G401 (cell line): ENCODE measurements at regions not wholly inside any gene's neighbourhood (a gene's known extent, or its start where the extent isn't known, plus 50 kb on each side); places are given as distances from the start of the nearest gene placed in this dataset.
"Not testable (repeated sequence)": the region's sequence is repeated elsewhere in the genome, so short reads cannot be mapped to it uniquely, and the experiment has no call there.

Experiments used
- DNase-seq: peaks from one replicate; pipeline ENCODE4 v3.0.0-alpha.2; 2015; ENCODE audit warnings: low spot score
- in situ Hi-C: cut with HindIII; loops from 2 replicates; pipeline ENCODE4 v1.10.0; 2016; ENCODE audit warnings: low sequenced_read_pairs, mixed read lengths

DNA sequence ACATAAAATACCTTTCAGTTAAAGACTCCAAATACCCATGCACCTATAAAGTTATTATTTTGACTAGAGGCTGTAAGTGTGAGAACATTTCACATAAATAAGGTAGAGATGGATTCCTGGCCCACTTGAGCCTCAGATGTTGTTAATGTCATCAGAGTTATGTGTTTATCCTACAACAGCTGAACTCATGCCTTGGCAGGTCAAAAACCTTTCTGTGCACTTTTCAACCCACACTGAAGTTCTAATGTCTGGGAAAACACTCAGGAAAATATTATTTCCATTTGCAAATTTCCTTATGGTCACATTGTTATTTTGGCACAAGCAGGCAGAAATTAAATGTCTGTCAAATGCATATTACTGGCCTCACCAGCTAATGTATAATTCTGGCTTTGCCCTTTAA, 209.2 kb downstream of the LNPK start:
- in situ Hi-C loops = no loop called here

DNA sequence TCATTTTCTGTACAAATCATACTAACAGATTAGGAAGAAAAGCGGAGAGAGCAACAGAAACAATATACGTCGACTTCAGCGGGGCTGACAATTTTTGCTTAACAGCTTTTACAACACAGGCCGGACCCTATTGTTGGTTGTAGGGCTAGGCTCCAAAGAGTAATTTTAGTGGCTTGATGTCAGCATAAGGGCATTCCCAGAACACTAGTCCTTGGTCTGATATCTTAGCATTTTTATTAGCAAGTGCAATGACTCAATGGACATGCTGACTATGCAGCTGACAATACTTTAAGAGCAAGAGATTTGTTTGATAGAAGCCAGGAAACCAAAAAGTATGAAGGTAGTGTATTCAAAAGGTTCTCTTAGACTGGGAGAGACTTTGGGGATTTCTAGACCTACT, 209.9 kb downstream of the LNPK start:
- no peak for DNase-seq
- in situ Hi-C loops = no loop called here

More for the DNA sequence above, 209.2 kb downstream of the LNPK start:
- no peak for DNase-seq

DNA sequence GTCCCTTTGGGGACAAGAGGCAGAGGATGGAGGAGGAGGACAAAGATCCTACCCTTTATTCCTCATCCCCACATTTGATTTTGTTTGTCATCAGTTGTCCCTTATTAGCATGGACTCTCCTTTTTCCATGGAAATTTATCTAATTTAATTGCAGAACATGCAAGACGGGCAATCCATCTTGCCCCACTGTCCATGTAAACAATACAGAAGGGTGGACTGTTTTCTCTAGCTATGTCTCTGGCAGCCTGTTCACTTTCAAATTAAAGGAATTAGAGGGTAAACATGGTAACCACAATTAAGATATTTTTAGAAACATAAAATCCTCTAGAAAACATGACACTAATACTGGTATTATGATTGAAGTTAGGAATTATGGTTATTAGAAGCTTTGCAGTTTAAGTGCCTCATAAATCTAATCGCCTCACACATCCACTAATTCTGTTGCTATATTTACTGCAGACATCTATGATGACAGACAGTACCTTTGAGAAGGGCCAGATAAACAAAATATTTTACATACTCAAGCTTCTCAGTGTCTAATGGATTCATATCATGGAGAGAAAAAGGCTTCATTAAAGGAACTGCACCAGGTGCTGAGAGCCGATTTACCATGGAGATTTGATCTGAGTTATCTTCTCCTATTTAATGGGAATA, 215.5 kb downstream of the LNPK start:
- DNase-seq = no peak

DNA sequence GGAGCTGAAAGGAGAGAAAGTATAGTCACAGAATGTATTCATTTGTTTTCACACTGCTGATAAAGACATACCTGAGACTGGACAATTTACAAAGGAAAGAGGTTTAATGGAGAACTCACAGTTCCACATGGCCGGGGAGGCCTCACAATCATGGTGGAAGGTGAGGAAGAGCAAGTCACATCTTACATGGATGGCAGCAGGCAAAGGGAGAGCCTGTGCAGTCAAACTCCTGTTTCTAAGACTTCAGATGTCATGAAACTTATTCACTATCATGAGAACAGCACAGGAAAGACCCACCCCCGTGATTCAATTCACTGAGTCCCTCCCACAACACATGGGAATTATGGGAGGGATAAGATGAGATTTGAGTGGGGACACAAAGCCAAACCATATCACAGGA, 224.7 kb downstream of the LNPK start:
- in situ Hi-C loops = not testable (repeated sequence)

More for the DNA sequence above, 215.5 kb downstream of the LNPK start:
- in situ Hi-C loops = no loop called here

DNA sequence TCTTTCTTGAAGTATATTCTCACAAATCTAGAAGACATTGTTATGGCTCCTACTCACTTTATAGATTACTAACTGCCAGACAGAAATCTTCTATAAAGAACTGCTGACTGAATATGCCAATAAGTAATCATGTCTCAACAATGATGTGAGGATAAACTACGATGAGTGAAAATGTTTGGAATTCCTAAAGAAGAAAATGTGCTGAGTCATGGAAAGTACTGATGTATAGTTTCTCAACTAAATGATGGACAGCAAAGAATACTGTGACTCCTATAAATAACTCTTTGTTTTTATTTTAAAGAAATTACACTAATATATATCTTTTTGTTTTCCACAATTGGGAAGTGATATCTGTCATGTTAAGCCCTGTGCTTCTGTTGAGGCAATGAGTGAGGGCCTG, 232.9 kb downstream of the LNPK start:
- in situ Hi-C loops = no loop called here
- no peak for DNase-seq

More for the DNA sequence above, 224.7 kb downstream of the LNPK start:
- not testable (repeated sequence) for DNase-seq

GRCh38 chr2:175766880-175767279, 235.2 kb downstream of the LNPK start:
- in situ Hi-C loops = no loop called here
- no peak for DNase-seq

- no peak for DNase-seq
- in situ Hi-C loops = no loop called here
Observed at GRCh38 chr2:175755656-175756386, 246.2 kb downstream of the LNPK start.

- no peak for DNase-seq
Observed at GRCh38 chr2:175755169-175755568, 246.9 kb downstream of the LNPK start.

GRCh38 chr2:175750195-175750594, 251.9 kb downstream of the LNPK start:
- DNase-seq = no peak
- in situ Hi-C loops = no loop called here

More at GRCh38 chr2:175755169-175755568, 246.9 kb downstream of the LNPK start:
- in situ Hi-C loops = no loop called here

DNA sequence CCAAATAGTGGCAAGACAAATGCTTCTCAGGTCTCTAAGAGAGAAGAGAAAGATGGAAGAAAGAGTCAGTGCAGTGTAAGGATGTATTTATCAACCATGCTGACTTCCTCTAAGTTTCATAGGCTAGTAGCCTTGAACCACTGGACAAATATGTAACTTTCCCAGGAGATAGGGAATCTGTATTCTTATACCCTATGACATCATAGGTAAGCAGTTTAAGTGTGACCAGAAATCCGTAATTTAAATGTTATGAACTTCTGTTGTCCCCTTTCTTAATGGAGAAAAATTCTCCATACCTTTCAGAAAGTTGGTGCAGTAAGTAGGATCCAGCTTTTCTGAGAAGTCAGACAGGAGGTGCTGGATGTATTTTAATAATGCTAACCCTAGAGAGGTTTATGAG, 256.2 kb downstream of the LNPK start:
- no peak for DNase-seq
- in situ Hi-C loops = no loop called here

DNA sequence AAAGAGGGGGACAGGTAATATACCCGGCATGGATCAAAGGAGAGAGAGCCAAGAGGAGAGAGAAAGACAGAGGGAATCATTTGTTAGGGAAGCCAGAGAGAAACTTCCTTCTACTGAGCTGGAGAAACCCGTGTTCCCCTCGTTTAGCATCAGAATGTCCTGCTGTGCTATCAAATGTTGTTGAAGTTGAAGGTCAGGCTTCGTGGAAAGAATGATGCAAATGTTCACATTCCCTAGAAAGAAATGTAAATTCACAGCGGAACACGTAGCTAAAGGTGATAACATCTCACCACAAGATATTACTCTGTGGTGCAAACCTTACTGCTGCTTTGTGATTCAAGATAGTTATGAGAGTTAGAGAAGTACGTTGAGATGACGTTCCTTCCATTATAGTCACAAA, 258.1 kb downstream of the LNPK start:
- in situ Hi-C loops = no loop called here
- no peak for DNase-seq

GRCh38 chr2:175743011-175743410, 259.1 kb downstream of the LNPK start:
- no peak for DNase-seq

GRCh38 chr2:175742367-175742766, 259.7 kb downstream of the LNPK start:
- DNase-seq = no peak
- in situ Hi-C loops = no loop called here

More at GRCh38 chr2:175743011-175743410, 259.1 kb downstream of the LNPK start:
- in situ Hi-C loops = no loop called here

GRCh38 chr2:175741164-175741563, 260.9 kb downstream of the LNPK start:
- in situ Hi-C loops = no loop called here
- no peak for DNase-seq

DNA sequence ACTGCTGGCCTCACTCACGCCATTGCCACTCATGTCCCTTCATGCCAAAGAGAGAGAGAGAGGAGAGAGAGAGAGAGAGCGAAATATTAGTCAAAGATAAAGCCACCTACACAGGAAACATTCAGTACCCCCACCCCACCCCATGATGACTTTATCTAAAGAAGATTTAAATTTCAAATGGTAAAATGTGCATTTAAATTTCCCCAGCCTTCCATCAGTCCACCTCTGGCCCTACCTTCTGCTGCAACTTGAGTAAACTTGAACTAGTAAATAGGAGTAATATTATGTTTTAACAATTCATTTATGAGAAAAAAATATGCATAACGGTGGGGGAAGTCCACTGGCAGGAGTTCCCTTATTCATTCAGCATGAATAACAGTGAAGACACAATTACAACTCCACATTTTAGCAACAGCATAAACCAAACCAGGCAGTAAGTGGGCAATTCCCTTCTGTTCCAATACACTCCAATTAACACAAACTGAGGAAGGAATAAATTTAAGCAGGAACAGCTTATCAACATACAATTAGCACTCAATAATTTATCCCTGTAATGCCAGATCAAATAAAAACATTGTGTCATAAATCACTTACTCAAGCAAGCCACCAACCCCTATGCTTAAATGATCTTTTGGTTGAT, 264.2 kb downstream of the LNPK start:
- in situ Hi-C loops = no loop called here

GRCh38 chr2:175734686-175735085, 267.4 kb downstream of the LNPK start:
- in situ Hi-C loops = no loop called here
- no peak for DNase-seq

More for the DNA sequence above, 264.2 kb downstream of the LNPK start:
- DNase-seq = no peak

DNA sequence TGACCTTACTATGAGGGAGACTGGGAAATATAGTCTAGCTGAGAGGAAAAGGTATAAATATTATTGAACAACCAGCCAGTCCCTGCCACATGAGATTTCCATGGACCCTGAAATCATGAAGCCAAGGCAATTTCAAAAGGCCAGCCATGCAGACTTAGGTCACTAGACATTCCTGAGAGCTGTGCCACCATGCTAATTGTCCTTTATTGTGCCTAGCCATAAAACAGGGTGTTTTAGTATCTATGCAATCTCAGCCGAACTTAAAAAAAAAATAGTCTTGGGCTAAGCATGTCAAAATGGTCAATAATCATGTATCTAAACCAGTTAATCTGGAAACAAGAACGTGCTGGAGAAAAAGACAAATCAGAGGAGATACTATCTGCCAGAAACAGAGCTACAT, 269.5 kb downstream of the LNPK start:
- DNase-seq = no peak
- in situ Hi-C loops = no loop called here

DNA sequence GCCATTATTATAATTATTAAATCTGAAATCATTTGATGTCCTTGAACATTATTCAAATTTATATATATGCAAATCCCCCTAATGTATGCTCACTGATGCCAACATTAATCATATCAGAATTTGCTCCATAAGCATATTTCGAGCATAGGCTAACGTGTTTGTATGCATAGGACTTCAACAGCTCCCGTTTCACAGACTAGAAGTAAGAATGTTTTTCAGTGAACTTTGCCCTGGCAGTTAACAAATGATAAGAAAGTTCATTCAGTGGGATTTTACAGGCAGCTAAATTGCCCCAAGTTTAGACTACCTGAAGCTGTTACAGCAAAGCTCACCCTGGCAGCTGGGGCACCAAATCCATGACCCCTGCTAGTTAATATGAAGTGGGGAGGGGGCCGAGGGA, 272.0 kb downstream of the LNPK start:
- DNase-seq = no peak
- in situ Hi-C loops = no loop called here

DNA sequence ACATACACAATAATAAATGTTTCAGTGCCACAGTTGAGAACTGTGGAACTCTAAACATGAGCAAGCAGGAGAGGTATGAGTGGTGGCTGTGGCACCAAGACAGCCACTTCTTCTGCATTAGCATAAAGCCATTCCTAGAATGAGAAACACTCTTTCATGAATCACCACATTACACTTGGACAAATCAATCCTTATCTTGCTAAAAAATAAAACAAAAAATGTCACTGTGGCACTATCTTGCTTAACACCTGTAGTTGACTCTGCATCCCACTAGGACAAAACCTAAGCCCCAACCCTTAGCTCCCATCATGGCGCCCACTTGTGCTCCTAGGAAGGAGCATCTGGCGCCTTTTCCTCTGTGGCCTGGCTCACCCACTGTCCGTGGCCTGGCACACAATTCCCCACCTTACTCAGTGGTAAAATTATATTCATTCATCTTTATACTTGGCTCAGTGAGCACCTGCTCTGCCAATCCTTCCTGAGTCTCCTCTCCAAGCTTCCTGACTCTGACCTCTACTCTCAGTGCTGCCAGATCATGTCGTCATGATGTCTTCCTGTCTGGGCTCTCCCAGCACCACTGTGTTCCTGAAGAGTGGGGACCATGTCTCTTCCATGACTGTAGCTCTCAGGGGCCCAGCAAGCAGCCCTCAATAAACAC, 272.9 kb downstream of the LNPK start:
- in situ Hi-C loops = no loop called here
- DNase-seq = no peak

- in situ Hi-C loops = no loop called here
- DNase-seq = no peak
Observed at GRCh38 chr2:175728032-175728431, 274.0 kb downstream of the LNPK start.
